IMR-90 (cell line): ENCODE measurements at regions not wholly inside any gene's neighbourhood (a gene's known extent, or its start where the extent isn't known, plus 50 kb on each side); places are given as distances from the start of the nearest gene placed in this dataset.

Source experiments
- ATAC-seq: fragments of 200-7000 bp; cut with Tn5 transposase; 2 replicates; pipeline ENCODE4 v1.9.1; 2020; ENCODE audit warnings: low read depth, mild to moderate bottlenecking, moderate library complexity
- BruUV-seq: library from RNA; stranded (reverse); fragments of 400-500 nt; replicated peaks from 2 replicates; lab custom pipeline; 2021; lab: Mats Ljungman, UMichigan
- CTCF ChIA-PET: fragments of 300-600 bp; formaldehyde crosslinking; extraction: SDS; loops from one replicate; lab custom pipeline; 2021; ENCODE audit warnings: antibody characterized with exemption; lab: Yijun Ruan, JAX
- POLR2A ChIA-PET: fragments of 300-600 bp; sonication (Branson Sonifier 250); formaldehyde crosslinking; loops from one replicate; lab custom pipeline; 2022; ENCODE audit warnings: antibody characterized with exemption; ENCODE audit not compliant: unreplicated experiment; lab: Charles Lee
- DNase-seq: peaks from one replicate; pipeline ENCODE4 v3.0.0; 2013
- H2AFZ ChIP-seq: replicated peaks from 2 replicates; pipeline ENCODE3; 2013; ENCODE audit warnings: low read length, mild to moderate bottlenecking; ENCODE audit not compliant: poor library complexity
- H2AK5ac ChIP-seq: 2 replicates; pipeline ENCODE4 v1.6.1; 2013; ENCODE audit warnings: low read depth, low read length, inconsistent platforms
- H2AK9ac ChIP-seq: replicated peaks from 2 replicates; pipeline ENCODE3; 2013; ENCODE audit warnings: mild to moderate bottlenecking, low read depth, low read length, moderate library complexity; ENCODE audit not compliant: poor library complexity
- H2BK120ac ChIP-seq: 2 replicates; pipeline ENCODE4 v1.6.1; 2013; ENCODE audit warnings: low read depth, low read length, inconsistent platforms
- H2BK15ac ChIP-seq: 3 replicates; pipeline ENCODE4 v1.6.1; 2013; ENCODE audit warnings: low read depth, low read length, inconsistent platforms
- H2BK20ac ChIP-seq: 2 replicates; pipeline ENCODE4 v1.6.1; 2013; ENCODE audit warnings: low read depth, mild to moderate bottlenecking, inconsistent platforms, low read length, moderate library complexity
- H2BK5ac ChIP-seq: 2 replicates; pipeline ENCODE4 v1.6.1; 2013; ENCODE audit warnings: mild to moderate bottlenecking, low read depth, low read length, inconsistent platforms; ENCODE audit not compliant: poor library complexity, severe bottlenecking
- H3K14ac ChIP-seq: replicated peaks from 2 replicates; pipeline ENCODE4 v1.6.1; 2013; ENCODE audit warnings: low read depth, low read length, inconsistent platforms
- H3K18ac ChIP-seq: 2 replicates; pipeline ENCODE4 v1.6.1; 2013; ENCODE audit warnings: low read depth, low read length, control low read depth
- H3K23ac ChIP-seq: 2 replicates; pipeline ENCODE4 v1.6.1; 2013; ENCODE audit warnings: low read depth, low read length, inconsistent platforms
- H3K27ac ChIP-seq: 2 replicates; pipeline ENCODE4 v1.5.1; 2013; ENCODE audit warnings: mild to moderate bottlenecking, control low read depth, low read length; ENCODE audit not compliant: insufficient read depth
- H3K27me3 ChIP-seq: 2 replicates; pipeline ENCODE4 v1.6.1; 2013; ENCODE audit warnings: low read length; ENCODE audit not compliant: control insufficient read depth, insufficient read depth
- H3K36me3 ChIP-seq: 2 replicates; pipeline ENCODE4 v1.6.1; 2013; ENCODE audit warnings: low read length, mixed read lengths; ENCODE audit not compliant: control insufficient read depth, insufficient read depth
- H3K4ac ChIP-seq: 2 replicates; pipeline ENCODE4 v1.6.1; 2013; ENCODE audit warnings: low read depth, low read length, inconsistent platforms
- H3K4me1 ChIP-seq: 2 replicates; pipeline ENCODE4 v1.6.1; 2013; ENCODE audit warnings: low read length, mixed read lengths; ENCODE audit not compliant: control insufficient read depth, insufficient read depth
- H3K4me2 ChIP-seq: 2 replicates; pipeline ENCODE4 v1.6.1; 2013; ENCODE audit warnings: low read depth, mild to moderate bottlenecking, control low read depth, low read length, moderate library complexity
- H3K4me3 ChIP-seq: 2 replicates; pipeline ENCODE4 v1.5.1; 2013; ENCODE audit warnings: low read depth, mild to moderate bottlenecking, control low read depth, low read length, moderate library complexity; ENCODE audit not compliant: insufficient read depth
- H3K56ac ChIP-seq: 2 replicates; pipeline ENCODE4 v1.6.1; 2013; ENCODE audit warnings: low read length, inconsistent platforms; ENCODE audit not compliant: insufficient read depth; ENCODE audit errors: extremely low read depth
- H3K79me1 ChIP-seq, 2 experiments: 2 replicates each; pipeline ENCODE4 v1.6.1; 2013; ENCODE audit warnings: low read length in 2 of 2, inconsistent platforms in 1 of 2, low read depth in 1 of 2
- H3K9ac ChIP-seq: 2 replicates; pipeline ENCODE4 v1.6.1; 2013; ENCODE audit warnings: low read depth, low read length, control low read depth
- H3K9me1 ChIP-seq: 2 replicates; pipeline ENCODE4 v1.6.1; 2013; ENCODE audit warnings: low read length, inconsistent platforms; ENCODE audit not compliant: insufficient read depth
- H3K9me3 ChIP-seq: 2 replicates; pipeline ENCODE4 v1.6.1; 2013; ENCODE audit warnings: low read length; ENCODE audit not compliant: control insufficient read depth, insufficient read depth
- H4K20me1 ChIP-seq: 2 replicates; pipeline ENCODE4 v1.6.1; 2013; ENCODE audit warnings: low read length, inconsistent platforms; ENCODE audit not compliant: insufficient read depth
- H4K5ac ChIP-seq: 2 replicates; pipeline ENCODE4 v1.6.1; 2013; ENCODE audit warnings: mild to moderate bottlenecking, low read depth, low read length, control low read depth
- H4K8ac ChIP-seq, 2 experiments: 2 replicates each; pipeline ENCODE4 v1.6.1; 2013; ENCODE audit warnings: low read depth in 2 of 2, low read length in 2 of 2, control low read depth in 1 of 2, inconsistent platforms in 1 of 2
- H4K91ac ChIP-seq: 2 replicates; pipeline ENCODE4 v1.6.1; 2013; ENCODE audit warnings: low read depth, low read length, inconsistent platforms; ENCODE audit not compliant: insufficient read depth
- CEBPB ChIP-seq: IDR thresholded peaks from 2 replicates; pipeline ENCODE4 v1.6.1; 2012; ENCODE audit warnings: low read depth, low read length, improper control_type of control experiment
- CHD1 ChIP-seq: IDR thresholded peaks from 2 replicates; pipeline ENCODE4 v1.6.1; 2012; ENCODE audit warnings: low read depth, low read length, improper control_type of control experiment
- CTCF ChIP-seq: conservative IDR thresholded peaks from 2 replicates; pipeline ENCODE4 v1.5.1; 2012; ENCODE audit warnings: mild to moderate bottlenecking, low read depth, low read length, improper control_type of control experiment
- ELK1 ChIP-seq: fragments of 150-350 bp; IDR thresholded peaks from 2 replicates; pipeline ENCODE4 v1.6.1; 2016; ENCODE audit warnings: low read depth, mild to moderate bottlenecking, low read length, moderate library complexity, borderline replicate concordance
- FOS ChIP-seq: fragments of 150-350 bp; IDR thresholded peaks from 2 replicates; pipeline ENCODE4 v1.6.1; 2016; ENCODE audit warnings: low read depth, low read length
- MAFK ChIP-seq: IDR thresholded peaks from 2 replicates; pipeline ENCODE4 v1.6.1; 2012; ENCODE audit warnings: low read depth, low read length, improper control_type of control experiment
- MAZ ChIP-seq: IDR thresholded peaks from 2 replicates; pipeline ENCODE4 v1.6.1; 2012; ENCODE audit warnings: low read depth, mild to moderate bottlenecking, low read length, improper control_type of control experiment, moderate library complexity, borderline replicate concordance
- MXI1 ChIP-seq: IDR thresholded peaks from 2 replicates; pipeline ENCODE4 v1.6.1; 2012; ENCODE audit warnings: low read depth, mild to moderate bottlenecking, low read length, moderate library complexity, borderline replicate concordance
- NFE2L2 ChIP-seq: fragments of 150-350 bp; IDR thresholded peaks from 2 replicates; pipeline ENCODE4 v1.6.1; 2016; ENCODE audit warnings: low read depth, mild to moderate bottlenecking, low read length
- POLR2A ChIP-seq: IDR thresholded peaks from 2 replicates; pipeline ENCODE4 v1.6.1; 2012; ENCODE audit warnings: mild to moderate bottlenecking, low read depth, low read length
- RAD21 ChIP-seq: IDR thresholded peaks from 2 replicates; pipeline ENCODE4 v1.6.1; 2012; ENCODE audit warnings: low read length, improper control_type of control experiment
- RCOR1 ChIP-seq: IDR thresholded peaks from 2 replicates; pipeline ENCODE4 v1.6.1; 2012; ENCODE audit warnings: mild to moderate bottlenecking, low read length, improper control_type of control experiment; ENCODE audit not compliant: insufficient replicate concordance
- RFX5 ChIP-seq: IDR thresholded peaks from 2 replicates; pipeline ENCODE4 v1.8.0; 2012; ENCODE audit warnings: low read depth, mild to moderate bottlenecking, low read length, moderate library complexity
- SMC3 ChIP-seq: fragments of 150-350 bp; IDR thresholded peaks from 2 replicates; pipeline ENCODE4 v1.6.1; 2016; ENCODE audit warnings: low read depth, mild to moderate bottlenecking, antibody characterized with exemption, low read length, moderate library complexity
- USF2 ChIP-seq: fragments of 150-350 bp; IDR thresholded peaks from 2 replicates; pipeline ENCODE4 v1.6.1; 2017; ENCODE audit warnings: mild to moderate bottlenecking, antibody characterized with exemption, low read length, low read depth
- WGBS, 2 experiments: methylation state at CpG; one replicate each; pipeline versions ENCODE4 v1.1.5 to v1.1.7; 2013; ENCODE audit warnings: missing lambda C conversion rate in 2 of 2; ENCODE audit not compliant: insufficient read length in 1 of 2; ENCODE audit errors: extremely low coverage in 2 of 2; 5-methylcytosine and 5-hydroxymethylcytosine counted together
- dilution Hi-C: fragments of 300-500 bp; cut with HindIII; formaldehyde crosslinking; loops from one replicate; pipeline ENCODE4 v1.14.3; 2018; ENCODE audit warnings: low sequenced_read_pairs; ENCODE audit not compliant: unreplicated experiment
- in situ Hi-C: fragments of 300-500 bp; cut with MboI; formaldehyde crosslinking; loops from 3 replicates; pipeline ENCODE4 v1.14.3; 2019; ENCODE audit warnings: low sequenced_read_pairs, inconsistent platforms, mixed read lengths
- intact Hi-C: fragments of 100-400 bp; cut with micrococcal nuclease; formaldehyde crosslinking; loops from 2 replicates; pipeline ENCODE4 v1.10.0; 2022

- POLR2A ChIA-PET, result no interaction called here
- Histone ChIP-seq H4K20me1 (no peaks in the 10 kb centered on the region), H2BK5ac (no peak overlapping the region), H3K23ac (no peak overlapping the region), H2BK15ac (no peak overlapping the region), H2BK20ac (no peak overlapping the region), H3K4me1 (no peaks in the 10 kb centered on the region), H3K9me3 (no peaks in the 10 kb centered on the region), H3K9ac (no peak overlapping the region), H3K79me1 (no peaks in the 10 kb centered on the region), H2AK9ac (no peak overlapping the region), H3K4me2 (no peak overlapping the region), H2BK120ac (no peak overlapping the region), H3K56ac (no peak overlapping the region), H3K14ac (no peak overlapping the region), H4K5ac (no peak overlapping the region), H3K9me1 (no peaks in the 10 kb centered on the region), H3K36me3 (no peaks in the 10 kb centered on the region), H3K27me3 (no peaks in the 10 kb centered on the region), H3K4ac (no peak overlapping the region), H2AK5ac (no peak overlapping the region), H3K27ac (no peak overlapping the region), H4K91ac (no peak overlapping the region), H3K18ac (no peak overlapping the region), H4K8ac (no peak overlapping the region), H2AFZ (no peak overlapping the region), H3K4me3 (no peak overlapping the region)
- no peak for DNase-seq
- dilution Hi-C loops (no loop called here), in situ Hi-C loops (no loop called here), intact Hi-C loops (no loop called here)
- TF ChIP-seq FOS (no peak), RFX5 (no peak), SMC3 (no peak), MAFK (no peak), CHD1 (no peak), CTCF (no peak), RCOR1 (no peak), POLR2A (no peak), ELK1 (no peak), MAZ (no peak), RAD21 (no peak), MXI1 (no peak), CEBPB (no peak), NFE2L2 (no peak), USF2 (no peak)
- ATAC-seq, result no peak
- CTCF ChIA-PET, result interaction anchor here (0.6 kb wide), 1 partner anchor 357 kb away, joined by 3 read pairs; no protein-coding TSS in a partner anchor
- WGBS, 2 experiments, result no CpG with 5 or more reads among the region's 4 CpGs
- no TSS peak for BruUV-seq
These were observed 363.6 kb downstream of the PLPP3 start for GRCh38 chr1:56215771-56216170.
